SK-N-MC (cell line): ENCODE measurements at regions not wholly inside any gene's neighbourhood (a gene's known extent, or its start where the extent isn't known, plus 50 kb on each side); places are given as distances from the start of the nearest gene placed in this dataset.

Experiments used
- DNase-seq: peaks from one replicate; pipeline ENCODE4 v3.0.0-alpha.2; 2011; ENCODE audit warnings: low read depth, low spot score
- H3K27ac ChIP-seq: fragments of 200-600 bp; sonication (generic); 2 replicates; pipeline ENCODE4 v1.5.1; 2016; ENCODE audit warnings: mixed run types
- H3K36me3 ChIP-seq: fragments of 200-600 bp; sonication (generic); 2 replicates; pipeline ENCODE4 v1.6.1; 2017; ENCODE audit warnings: antibody characterized with exemption, low read length, mixed read lengths; ENCODE audit not compliant: insufficient read depth
- H3K4me3 ChIP-seq: fragments of 200-600 bp; sonication (generic); 2 replicates; pipeline ENCODE4 v1.5.1; 2016
- H3K9ac ChIP-seq: fragments of 200-600 bp; sonication (generic); 2 replicates; pipeline ENCODE4 v1.8.0; 2017; ENCODE audit warnings: mixed run types, mixed read lengths; ENCODE audit not compliant: insufficient read length
- H3K9me3 ChIP-seq: fragments of 200-600 bp; sonication (generic); 2 replicates; pipeline ENCODE4 v1.6.1; 2017; ENCODE audit warnings: low read depth, mild to moderate bottlenecking, antibody characterized with exemption, low read length, moderate library complexity, mixed read lengths
- EZH2 ChIP-seq: fragments of 200-600 bp; sonication (generic); IDR thresholded peaks from one replicate; pipeline ENCODE4 v1.6.1; 2017; ENCODE audit warnings: antibody characterized with exemption
- FOXP2 ChIP-seq: optimal IDR thresholded peaks from 2 replicates; pipeline ENCODE3; 2011; ENCODE audit warnings: mild to moderate bottlenecking, moderate library complexity; ENCODE audit not compliant: insufficient read depth; ENCODE audit errors: extremely low read length, control extremely low read depth
- POLR2AphosphoS5 ChIP-seq: IDR thresholded peaks from 2 replicates; pipeline ENCODE4 v1.6.1; 2012; ENCODE audit warnings: mild to moderate bottlenecking, low read depth, low read length, borderline replicate concordance

GRCh38 chr14:66177935-66178334 lies 308.2 kb upstream of the CCDC196 start:
- H3K9me3 ChIP-seq, result no peaks in the 10 kb centered on the region
- DNase-seq, result no peak
- TF ChIP-seq POLR2AphosphoS5 (no peak), EZH2 (no peak), FOXP2 (no peak)
- no peak overlapping the region for H3K9ac ChIP-seq
- H3K27ac ChIP-seq, result no peak overlapping the region
- H3K4me3 ChIP-seq, result no peak overlapping the region
- H3K36me3 ChIP-seq, result no peaks in the 10 kb centered on the region

- Histone ChIP-seq H3K27ac (no peak overlapping the region), H3K9ac (no peak overlapping the region), H3K9me3 (no peaks in the 10 kb centered on the region), H3K4me3 (no peak overlapping the region), H3K36me3 (no peaks in the 10 kb centered on the region)
- no peak for DNase-seq
- TF ChIP-seq EZH2 (no peak), POLR2AphosphoS5 (no peak), FOXP2 (no peak)
These were observed 289.5 kb upstream of the CCDC196 start for GRCh38 chr14:66196670-66197069.

GRCh38 chr14:66197276-66197675 lies 288.9 kb upstream of the CCDC196 start:
- H3K36me3 ChIP-seq, result no peaks in the 10 kb centered on the region
- no peak for DNase-seq
- H3K27ac ChIP-seq, result no peak overlapping the region
- no peak overlapping the region for H3K9ac ChIP-seq
- H3K4me3 ChIP-seq, result no peak overlapping the region
- no peaks in the 10 kb centered on the region for H3K9me3 ChIP-seq
- TF ChIP-seq POLR2AphosphoS5 (no peak), EZH2 (no peak), FOXP2 (no peak)

GRCh38 chr14:66206554-66206953 lies 279.6 kb upstream of the CCDC196 start:
- no peak overlapping the region for H3K9ac ChIP-seq
- H3K27ac ChIP-seq, result no peak overlapping the region
- no peak for DNase-seq
- no peak overlapping the region for H3K4me3 ChIP-seq
- H3K9me3 ChIP-seq, result no peaks in the 10 kb centered on the region
- TF ChIP-seq FOXP2 (no peak), POLR2AphosphoS5 (no peak), EZH2 (no peak)
- no peaks in the 10 kb centered on the region for H3K36me3 ChIP-seq

GRCh38 chr14:66216763-66217162 lies 269.4 kb upstream of the CCDC196 start:
- no peak for TF ChIP-seq EZH2
- TF ChIP-seq POLR2AphosphoS5, result no peak
- TF ChIP-seq FOXP2, result no peak
- H3K36me3 ChIP-seq, result no peaks in the 10 kb centered on the region
- DNase-seq, result no peak
- no peak overlapping the region for H3K4me3 ChIP-seq
- no peak overlapping the region for H3K9ac ChIP-seq
- H3K9me3 ChIP-seq, result peaks cover 5% of the 10 kb centered on the region; the same call in 1 of the 2 replicates
- no peak overlapping the region for H3K27ac ChIP-seq

- Histone ChIP-seq H3K9ac (no peak overlapping the region), H3K4me3 (no peak overlapping the region), H3K36me3 (no peaks in the 10 kb centered on the region), H3K9me3 (peaks cover 5% of the 10 kb centered on the region; the same call in 1 of the 2 replicates), H3K27ac (no peak overlapping the region)
- TF ChIP-seq FOXP2, result no peak
- no peak for TF ChIP-seq EZH2
- TF ChIP-seq POLR2AphosphoS5, result no peak
- DNase-seq, result no peak
These were observed 266.3 kb upstream of the CCDC196 start for GRCh38 chr14:66219886-66220285.

GRCh38 chr14:66224492-66225178 lies 261.5 kb upstream of the CCDC196 start:
- Histone ChIP-seq H3K9ac (no peak overlapping the region), H3K27ac (no peak overlapping the region), H3K36me3 (no peaks in the 10 kb centered on the region), H3K4me3 (no peak overlapping the region), H3K9me3 (no peaks in the 10 kb centered on the region)
- TF ChIP-seq POLR2AphosphoS5 (no peak), EZH2 (no peak), FOXP2 (no peak)
- DNase-seq, result no peak

- H3K9me3 ChIP-seq, result no peaks in the 10 kb centered on the region
- no peaks in the 10 kb centered on the region for H3K36me3 ChIP-seq
- TF ChIP-seq EZH2 (no peak), FOXP2 (no peak), POLR2AphosphoS5 (no peak)
- no peak overlapping the region for H3K27ac ChIP-seq
- no peak for DNase-seq
- H3K4me3 ChIP-seq, result no peak overlapping the region
- no peak overlapping the region for H3K9ac ChIP-seq
These were observed 260.8 kb upstream of the CCDC196 start for GRCh38 chr14:66225337-66225736.

GRCh38 chr14:66228267-66228970 lies 257.8 kb upstream of the CCDC196 start:
- H3K9me3 ChIP-seq, result no peaks in the 10 kb centered on the region
- no peak overlapping the region for H3K9ac ChIP-seq
- no peak overlapping the region for H3K4me3 ChIP-seq
- H3K27ac ChIP-seq, result no peak overlapping the region
- no peaks in the 10 kb centered on the region for H3K36me3 ChIP-seq
- no peak for DNase-seq
- TF ChIP-seq EZH2 (no peak), POLR2AphosphoS5 (no peak), FOXP2 (no peak)
